GM19467 (cell line): ENCODE measurements at regions not wholly inside any gene's neighbourhood (a gene's known extent, or its start where the extent isn't known, plus 50 kb on each side); places are given as distances from the start of the nearest gene placed in this dataset.

Experiments used
- ATAC-seq: cut with Tn5 transposase; IDR thresholded peaks from one replicate; pipeline ENCODE4 v1.9.1; 2021; ENCODE audit warnings: mild to moderate bottlenecking, moderate library complexity; ENCODE audit not compliant: unreplicated experiment

DNA sequence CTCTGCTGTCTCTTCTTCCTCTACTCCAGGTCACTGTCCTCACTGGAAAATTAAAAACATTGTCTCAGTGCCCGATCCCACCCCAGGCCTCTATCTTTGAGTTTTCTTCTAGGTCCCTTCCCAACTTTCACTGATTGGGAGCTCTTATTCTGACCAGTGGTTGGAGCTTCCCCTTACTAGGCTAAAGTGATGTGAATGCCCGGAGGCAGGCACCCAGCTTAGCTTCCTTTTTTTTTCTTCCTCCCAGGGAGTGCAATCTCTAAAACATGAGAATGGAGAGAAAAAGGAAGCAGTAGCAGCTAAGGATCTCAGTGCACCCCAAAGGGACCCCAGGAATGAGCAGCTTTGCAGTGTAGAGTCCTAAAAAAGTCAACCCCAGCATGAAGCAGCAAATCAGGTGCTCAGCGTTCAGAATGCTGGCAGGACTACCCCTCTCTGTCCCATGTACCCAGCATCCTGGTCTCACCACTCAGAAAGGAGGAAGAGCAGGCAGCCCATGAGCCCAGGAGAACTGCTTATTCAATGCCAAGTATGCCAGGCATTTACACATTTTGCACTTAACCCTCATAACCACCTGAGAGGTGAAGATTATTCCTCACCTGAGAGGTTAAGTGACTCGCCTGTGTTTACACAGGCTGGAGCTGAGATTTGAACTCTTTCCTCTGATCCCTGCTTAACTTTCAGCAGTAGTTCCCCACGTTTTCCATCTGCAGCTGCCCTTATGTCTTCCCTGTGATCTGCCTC, 146.2 kb upstream of the PWP1 start:
- ATAC-seq: no peak

DNA sequence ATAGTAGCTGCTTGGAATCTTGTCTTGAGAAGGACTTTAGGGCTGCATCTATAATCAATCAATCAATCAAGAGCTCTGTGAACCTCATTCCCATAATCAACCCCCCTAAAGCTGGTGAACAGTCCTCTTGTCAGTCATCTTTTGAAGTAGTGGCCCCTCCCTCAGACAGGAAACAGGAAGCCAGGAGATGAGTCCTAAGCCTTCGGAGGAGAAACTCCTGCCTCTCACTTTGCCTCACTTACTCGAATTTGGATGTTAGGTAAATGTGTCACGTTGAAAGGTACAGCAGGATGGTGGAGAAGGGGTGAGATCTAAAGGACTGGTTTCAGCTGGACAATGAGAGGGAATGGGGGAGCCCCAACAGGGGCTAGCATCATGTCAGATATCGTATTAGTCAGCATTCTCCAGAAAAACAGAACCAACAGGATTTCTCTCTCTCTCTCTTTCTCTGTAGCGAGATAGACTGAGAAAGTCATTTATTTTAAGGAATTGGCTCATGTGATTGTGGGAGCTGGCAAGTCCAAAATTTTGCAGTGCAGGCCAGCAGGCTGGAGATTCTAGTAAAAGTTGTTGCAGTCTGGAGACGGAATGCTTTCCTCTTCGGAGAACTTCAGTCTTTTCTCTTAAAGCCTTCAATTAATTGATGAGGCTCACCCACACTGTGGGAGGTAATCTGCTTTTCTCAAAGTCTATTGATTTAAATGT, 144.4 kb upstream of the PWP1 start:
- ATAC-seq: no peak

DNA sequence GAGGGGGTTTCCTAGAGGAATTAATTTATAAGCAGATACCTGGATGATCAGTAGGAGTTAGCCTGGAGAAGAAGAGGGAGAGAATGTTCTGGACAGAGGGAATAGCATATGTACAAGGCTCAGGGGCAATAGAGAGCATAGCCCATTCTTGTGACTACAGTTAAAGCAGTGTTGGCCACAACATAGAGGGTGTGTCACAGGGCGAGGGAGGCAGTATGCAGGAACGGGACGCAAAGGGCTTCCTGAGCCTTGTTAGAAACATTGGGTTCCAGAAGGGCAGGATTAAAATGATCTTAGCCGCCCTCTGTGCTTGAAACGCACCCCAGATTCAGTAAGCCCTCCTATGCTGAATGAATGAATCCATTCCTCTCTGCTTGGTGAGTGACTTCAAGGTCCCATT, 142.2 kb upstream of the PWP1 start:
- no peak for ATAC-seq

DNA sequence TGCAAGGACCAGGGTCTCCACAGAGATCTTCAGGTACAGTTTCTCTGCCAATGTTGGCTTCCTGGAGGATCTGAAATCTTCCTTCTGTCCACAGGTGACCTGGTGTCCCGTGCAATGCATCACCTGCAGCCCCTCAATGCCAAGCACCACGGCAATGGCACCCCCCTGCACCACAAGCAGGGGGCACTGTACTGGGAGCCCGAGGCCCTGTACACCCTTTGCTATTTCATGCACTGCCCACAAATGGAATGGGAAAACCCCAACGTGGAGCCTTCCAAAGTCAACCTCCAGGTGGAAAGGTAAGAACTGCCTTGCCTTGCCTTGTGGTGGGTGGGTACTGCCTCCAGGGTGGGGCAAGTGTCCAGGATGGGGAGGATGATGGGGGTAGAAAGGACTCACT, 141.8 kb upstream of the PWP1 start:
- no peak for ATAC-seq

DNA sequence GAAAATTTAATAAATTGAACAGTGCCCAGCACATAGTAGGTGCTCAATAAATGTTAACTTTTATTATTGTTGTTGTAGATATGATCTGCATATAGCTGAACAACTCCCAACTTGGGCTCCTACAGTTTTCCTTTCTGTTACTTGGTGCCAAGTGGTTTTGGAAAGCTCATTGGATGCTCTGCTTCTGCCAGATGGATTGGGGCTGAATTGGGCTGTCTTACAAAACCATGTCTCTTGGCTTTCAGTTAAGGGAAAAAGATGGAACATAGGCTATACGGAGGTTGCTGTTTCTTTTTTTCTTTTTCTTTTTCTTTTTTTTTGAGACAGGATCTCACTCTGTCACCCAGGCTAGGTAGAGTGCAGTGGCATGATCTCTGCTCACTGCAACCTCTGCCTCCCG, 140.7 kb upstream of the PWP1 start:
- ATAC-seq: no peak

DNA sequence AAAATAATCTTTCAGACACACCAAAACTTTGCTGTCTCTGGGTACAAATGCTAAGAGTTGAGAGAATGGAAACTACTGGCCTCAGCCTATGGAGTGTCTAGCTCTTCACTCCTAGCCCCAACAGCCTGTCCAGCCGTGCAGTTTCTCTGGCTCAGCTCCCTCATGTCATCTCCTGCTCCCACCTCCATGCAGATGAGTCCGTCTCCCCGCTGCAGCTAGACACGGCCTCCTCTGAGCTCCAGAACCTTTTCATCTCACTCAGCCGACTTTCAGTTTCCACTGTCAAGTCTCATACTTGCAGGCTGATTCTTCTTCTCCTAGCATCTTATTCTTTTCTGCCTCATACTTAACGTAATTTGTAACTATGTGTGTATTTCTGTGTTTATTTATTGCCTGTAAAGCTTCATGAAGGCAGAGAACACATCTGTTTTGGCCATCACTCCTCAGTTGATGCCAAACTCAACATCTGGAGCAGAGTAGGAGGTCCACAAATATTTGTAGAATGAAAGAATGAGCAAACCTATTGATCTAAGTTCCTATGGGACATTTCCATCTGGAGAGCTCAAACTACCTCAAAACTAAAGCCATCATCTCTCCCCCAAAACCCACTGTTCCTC, 139.8 kb upstream of the PWP1 start:
- no peak for ATAC-seq

DNA sequence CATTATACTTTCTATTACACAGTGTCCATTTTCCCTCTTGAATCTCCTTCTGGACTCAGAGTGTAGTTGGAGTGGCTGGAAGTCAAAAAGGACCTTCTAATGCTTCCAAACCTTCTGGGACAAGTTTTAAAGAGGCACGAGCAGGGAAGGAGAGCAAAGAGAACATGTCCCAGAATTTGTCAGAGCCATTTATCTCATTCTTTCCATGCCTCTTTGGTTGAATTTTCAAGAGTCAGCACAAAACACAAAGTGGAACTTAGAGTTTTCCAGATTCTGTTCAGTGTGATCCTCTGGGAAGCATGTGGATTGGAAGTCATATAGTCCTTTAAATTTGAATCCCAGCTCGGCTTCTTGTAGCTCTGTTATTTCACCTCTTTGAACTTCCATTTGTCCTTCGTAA, 138.2 kb upstream of the PWP1 start:
- no peak for ATAC-seq

DNA sequence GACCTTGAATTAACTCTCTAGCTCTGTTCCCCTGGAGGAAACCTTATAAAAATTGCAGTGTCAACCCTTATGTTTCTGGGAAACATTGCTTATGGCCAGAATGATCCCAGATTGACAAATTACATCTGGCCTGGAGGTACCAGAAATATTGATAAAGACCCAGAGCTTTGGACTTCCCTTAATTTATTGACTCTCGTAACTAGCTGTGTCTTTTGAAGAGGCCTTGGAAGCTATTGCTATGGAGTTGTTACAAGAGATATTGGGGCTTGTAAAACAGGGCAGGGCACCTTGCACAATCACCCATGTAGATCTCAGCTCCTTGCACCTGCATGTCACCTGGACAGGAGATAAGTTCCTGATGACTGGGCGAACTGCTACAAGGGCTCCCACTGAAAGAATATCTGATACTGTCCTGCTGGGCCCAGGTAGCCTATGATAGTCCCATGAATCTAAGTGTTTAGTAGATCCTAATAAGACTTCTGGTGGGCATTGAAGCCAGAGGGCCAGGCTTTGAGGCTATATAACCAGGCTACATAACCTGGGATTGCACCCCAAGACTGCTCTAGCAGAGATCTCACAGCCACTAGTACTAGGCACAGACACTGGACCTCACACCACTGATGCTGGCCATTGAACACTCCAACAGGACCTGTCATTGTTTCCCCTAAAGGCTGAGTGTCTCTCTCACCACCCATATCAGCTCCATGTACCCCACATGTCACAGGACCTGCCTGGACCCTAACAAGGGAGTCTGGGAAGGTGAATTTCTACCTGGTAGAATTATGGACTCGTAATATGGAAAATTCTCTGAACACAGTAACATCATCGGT, 135.7 kb upstream of the PWP1 start:
- ATAC-seq: no peak

DNA sequence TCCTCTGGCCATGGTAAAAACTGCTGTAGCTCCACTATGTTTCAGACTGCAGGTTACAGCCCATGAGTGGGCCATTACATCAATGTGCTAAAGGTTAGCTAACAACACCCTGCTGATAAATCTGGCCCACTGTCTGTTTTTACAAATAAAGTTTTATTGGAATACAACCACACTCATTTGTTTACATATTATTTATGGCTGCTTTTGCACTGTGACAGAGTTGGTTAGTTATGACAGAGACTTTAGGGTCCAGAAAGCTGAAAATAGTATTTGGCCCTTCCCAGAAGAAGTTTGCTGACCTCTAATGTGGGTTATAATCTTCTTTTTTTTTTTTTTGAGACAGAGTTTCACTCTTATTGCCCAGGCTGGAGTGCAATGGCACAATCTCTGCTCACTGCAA, 134.2 kb upstream of the PWP1 start:
- no peak for ATAC-seq

DNA sequence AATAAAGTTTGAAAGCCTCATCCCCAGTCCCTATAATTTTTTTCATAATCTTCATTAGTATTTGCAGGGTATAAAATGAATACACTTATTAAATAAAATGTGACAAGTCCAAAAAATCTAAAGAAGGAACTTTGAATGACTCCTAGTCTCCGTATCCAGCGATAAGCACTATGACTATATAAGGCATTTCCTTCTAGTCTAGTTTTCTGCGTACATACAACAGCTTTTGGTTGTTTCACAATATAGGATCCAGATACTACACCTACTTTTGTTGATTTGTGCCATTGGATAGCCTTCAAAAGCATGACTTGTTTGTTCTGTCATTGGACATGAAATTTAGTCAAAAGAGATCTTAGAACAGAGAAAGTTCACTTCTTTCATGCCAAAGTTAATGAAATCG, 133.3 kb upstream of the PWP1 start:
- ATAC-seq: no peak

DNA sequence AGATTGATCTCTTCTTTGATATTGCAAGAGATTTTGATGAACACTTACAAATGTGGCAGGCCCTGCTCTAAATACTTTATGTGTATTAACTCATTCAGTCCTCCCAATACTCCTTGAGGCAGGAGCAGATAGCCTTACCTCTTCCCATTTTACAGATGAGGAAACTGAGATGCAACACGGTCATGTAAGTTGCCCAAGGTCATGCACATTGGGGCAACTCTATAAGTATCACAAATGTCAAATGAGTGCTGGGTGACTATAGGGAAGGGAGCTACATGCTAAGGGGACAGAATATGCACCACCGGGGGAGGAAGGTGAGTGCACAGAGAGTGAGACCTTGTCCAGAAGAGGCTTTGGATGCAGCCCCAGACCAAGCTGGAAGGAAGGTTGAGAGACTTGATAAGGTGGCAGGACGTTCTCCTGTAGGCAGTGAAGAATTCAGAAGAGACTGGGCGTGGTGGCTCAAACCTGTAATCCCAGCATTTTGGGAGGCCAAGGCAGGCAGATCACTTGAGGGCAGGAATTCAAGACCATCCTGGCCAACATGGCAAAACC, 132.3 kb upstream of the PWP1 start:
- ATAC-seq: no peak

DNA sequence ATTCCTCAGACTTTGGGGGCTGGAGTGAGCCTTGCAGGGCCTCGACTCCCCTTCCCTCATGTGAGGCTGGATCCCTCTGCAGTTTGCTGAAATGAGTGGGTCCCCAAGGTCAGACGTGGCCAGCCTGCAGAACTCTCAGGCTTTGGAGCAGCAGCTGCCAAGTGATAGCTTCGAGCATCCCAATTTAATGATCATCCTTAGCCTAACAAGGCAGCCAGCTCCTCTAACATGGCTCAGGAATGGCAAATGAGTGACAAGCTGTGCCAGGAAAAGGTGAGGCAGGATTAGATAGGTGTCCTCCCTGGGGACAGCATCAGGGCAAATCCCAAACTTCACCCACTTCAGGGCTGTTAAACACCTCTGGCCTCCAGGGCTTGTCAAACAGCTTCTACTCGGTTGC, 130.7 kb upstream of the PWP1 start:
- ATAC-seq: no peak

DNA sequence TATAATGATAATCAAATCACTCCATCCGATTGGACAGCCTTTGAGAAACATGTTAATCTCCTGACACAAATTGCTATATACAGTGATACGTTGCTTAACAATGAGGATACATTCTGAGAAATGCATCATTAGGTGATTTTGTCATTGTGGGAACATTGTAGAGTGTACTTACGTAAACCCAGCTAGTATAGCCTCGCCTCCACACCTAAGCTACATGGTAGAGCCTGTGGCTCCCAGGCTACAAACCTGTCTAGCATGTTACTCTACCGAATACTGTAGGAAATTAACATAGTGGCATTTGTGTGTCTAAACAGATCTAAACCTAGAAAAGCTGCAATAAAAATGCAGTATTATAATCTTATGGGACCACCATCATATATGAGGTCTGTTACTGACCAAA, 128.6 kb upstream of the PWP1 start:
- no peak for ATAC-seq

DNA sequence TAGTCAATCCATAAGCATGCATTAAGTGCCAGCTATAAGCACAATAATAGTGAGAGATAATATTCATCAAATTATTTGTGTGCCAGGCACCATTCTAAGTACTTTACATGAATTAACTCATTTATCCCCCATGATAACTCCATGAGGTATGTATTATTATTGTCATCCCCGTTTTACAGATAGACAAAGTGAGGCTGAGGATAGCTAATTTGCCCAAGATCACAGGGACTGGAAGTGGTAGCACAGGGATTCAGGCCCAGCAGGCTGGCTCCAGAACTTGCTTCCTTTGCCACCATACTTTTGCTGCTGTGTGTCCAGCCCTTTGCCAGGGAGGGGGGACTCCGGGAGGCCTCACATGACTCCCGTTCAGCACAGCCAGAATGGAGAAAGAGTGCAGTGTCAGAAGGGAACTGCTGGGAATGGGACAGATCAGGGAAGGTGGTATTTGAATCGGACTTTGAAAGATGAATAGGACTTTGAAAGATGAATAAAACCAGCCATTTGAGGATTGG, 128.0 kb upstream of the PWP1 start:
- no peak for ATAC-seq

DNA sequence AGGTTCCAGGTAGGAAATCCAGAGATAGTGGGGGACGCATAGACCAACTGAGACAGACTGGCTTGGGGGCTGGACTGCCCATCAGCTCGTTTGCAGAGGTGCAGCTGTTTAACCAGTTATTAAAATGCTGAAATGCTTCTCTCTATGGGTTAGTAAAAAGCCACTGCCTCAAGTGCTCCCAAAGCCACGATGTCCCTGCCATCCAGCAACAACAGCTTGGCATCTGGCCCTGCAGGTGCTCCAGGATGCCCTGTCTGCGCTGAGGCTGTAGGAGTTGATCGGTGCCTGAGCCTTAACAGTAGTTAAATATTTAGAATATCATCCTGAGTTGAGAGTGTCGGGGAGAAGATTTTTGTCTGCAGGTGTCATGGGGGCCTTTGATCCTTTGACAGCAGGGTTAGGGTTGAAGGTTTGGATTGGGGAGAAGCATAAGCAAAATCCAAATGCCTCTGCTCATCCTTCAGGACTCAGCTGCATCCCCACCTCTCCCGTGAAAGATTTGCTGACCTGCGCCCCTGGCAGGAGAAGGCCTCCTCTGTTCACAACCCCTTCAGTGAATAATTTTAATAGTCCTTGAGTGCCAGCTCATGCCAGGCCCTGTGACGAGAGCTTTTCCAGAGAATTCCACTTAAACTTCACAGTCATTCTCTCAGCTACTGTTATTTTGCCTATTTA, 127.3 kb upstream of the PWP1 start:
- ATAC-seq: no peak

DNA sequence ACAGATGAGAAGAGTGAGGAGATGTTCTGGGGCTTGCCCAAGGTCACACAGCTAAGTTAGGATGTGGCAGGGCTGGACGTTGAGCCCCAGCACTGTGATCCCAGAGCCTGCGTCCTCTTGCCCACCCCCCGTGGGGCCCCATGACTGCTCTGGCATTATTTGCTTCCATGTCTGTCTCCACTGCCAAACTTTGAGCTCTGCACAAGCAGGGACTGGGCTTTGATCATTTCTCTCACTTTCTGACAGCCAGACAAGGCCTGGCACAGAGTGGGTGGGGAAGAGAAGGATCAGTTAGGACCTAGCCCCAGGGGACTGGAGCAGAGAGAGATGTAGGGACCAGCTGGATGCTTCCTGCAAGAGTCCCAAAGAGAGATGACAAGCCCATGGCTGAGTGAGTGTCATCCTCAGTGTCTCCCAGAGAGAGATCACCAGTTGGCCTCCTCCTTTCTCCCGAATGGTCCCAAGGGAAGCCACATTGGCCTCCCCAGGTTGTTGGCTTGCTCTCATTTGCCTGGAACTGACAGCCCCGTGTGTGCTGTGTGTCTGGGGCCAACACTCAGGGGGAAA, 126.7 kb upstream of the PWP1 start:
- ATAC-seq: no peak

DNA sequence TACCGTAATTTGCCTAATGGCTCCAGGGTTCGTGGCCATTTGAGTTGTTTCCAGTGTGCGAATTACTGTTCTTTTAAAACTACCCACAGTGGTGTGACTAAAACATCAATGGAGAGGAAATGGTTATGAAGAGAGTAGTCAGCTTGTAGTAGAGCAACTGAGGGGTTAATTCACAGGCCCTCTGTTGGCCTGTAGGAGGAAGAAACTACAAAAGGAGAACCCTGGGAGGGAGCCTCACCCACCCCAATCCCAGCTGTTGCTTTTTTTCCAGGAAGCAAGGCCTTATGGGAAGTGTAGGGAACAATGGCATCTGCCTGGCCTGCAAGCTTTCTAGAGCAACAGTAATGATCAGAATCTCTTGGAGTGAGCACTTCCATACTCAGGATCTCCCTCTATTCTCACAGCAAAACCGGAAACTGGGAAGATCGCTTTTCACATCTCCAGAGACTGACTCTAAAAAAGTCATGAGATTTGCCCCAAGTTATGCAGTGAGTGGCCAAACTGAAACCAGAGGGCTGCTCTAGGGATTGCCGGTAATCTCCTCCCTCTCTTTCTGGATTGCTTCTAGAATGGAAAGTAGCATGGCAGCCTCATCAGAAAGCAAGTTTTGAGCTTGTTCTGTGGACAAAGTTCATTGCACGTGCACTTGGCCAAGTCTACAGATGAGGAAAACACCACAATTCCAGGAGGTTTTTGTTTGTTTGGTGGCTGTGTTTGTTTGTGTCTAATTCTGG, 125.3 kb upstream of the PWP1 start:
- no peak for ATAC-seq

DNA sequence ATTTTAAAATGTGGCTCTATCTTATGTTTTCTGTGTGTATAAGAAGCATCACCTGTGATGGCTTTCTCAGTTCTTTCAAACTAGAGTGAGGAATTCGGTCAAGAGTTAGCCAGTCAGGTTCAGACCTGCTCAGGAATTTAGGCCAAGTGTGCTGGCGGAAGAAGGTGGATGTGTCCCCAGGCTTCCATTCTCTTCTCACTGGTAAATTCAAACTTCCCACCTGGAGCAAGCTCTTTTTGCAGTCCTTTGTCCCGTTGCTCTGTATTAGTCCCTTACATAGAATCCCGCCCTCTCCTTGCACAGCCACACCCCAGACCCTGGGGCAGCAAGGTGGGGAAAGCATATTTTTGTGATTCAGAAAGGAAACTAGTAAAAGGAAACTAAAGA, 124.7 kb upstream of the PWP1 start:
- ATAC-seq: no peak

DNA sequence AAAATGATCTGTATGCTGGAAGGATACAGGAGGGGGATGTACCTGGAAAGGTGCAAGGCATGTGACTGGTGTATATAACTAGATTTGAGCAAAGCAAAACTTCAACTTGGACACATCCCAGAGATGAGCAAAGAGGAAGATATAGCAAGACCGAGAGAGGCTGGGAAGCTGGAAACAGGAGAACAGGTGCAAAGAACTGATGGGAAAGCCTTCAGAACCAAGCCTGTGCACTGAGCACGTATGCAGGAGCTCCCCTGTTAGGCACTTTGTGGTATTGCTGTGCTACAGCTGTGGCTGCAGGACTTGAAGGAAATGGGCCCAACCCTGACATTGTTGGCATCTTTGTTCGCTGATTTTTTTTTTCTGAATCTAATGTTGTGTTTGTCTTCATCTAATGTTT, 120.7 kb upstream of the PWP1 start:
- ATAC-seq: no peak
